ENCODE measurements at regions not wholly inside any gene's neighbourhood (a gene's known extent, or its start where the extent isn't known, plus 50 kb on each side); places are given as distances from the start of the nearest gene placed in this dataset.

DNA sequence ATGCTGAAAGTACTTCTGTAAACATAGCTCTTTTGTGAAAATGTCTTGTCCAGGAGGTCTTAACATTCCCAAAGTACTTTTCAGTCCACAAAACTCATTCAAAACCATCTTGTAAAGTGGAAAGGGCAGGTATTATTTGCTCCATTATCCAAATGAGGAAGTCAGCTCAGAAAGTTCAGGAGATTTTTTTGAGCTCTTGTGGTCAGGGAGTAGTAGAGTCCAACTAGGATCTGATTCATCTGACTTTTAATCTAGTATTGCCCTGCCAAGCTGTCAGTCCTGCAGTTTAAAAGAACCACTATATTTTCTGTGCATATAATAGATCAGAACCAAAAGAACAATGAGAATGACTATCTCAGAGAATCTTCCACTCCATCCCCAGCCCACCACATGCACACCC lies 83.5 kb downstream of the FOXB1 start:
- Histone ChIP-seq H4K20me1 (ENCODE audit: insufficient read depth, low read length, poor library complexity, severe bottlenecking) (no peaks in the 10 kb centered on the region), H3K4me2 (ENCODE audit: low read depth, low read length, poor library complexity, severe bottlenecking) (no peak overlapping the region), H3F3A (ENCODE audit: low read depth) (no peaks in the 10 kb centered on the region), H3K9me2 (replicated peaks; ENCODE audit: low read depth, low read length) (no peaks in the 10 kb centered on the region), H3K9ac (ENCODE audit: low read depth, low read length, poor library complexity, severe bottlenecking) (no peak overlapping the region), H2AFZ (ENCODE audit: low read length) (no peak overlapping the region), H3K79me2 (ENCODE audit: insufficient read depth, low read length) (no peaks in the 10 kb centered on the region), H3K4me3 (ENCODE audit: low read length, poor library complexity, severe bottlenecking) (no peak overlapping the region), H3K4me1 (ENCODE audit: insufficient read depth, low read length, poor library complexity, severe bottlenecking) (peaks cover 9% of the 10 kb centered on the region), H3K9me3 (ENCODE audit: insufficient read depth, low read depth, low read length) (no peaks in the 10 kb centered on the region), H3K27me3 (ENCODE audit: insufficient read depth, low read length, poor library complexity, severe bottlenecking) (no peaks in the 10 kb centered on the region), H3K36me3 (ENCODE audit: insufficient read depth, low read length) (no peaks in the 10 kb centered on the region)
- TF ChIP-seq, protein P1, sequence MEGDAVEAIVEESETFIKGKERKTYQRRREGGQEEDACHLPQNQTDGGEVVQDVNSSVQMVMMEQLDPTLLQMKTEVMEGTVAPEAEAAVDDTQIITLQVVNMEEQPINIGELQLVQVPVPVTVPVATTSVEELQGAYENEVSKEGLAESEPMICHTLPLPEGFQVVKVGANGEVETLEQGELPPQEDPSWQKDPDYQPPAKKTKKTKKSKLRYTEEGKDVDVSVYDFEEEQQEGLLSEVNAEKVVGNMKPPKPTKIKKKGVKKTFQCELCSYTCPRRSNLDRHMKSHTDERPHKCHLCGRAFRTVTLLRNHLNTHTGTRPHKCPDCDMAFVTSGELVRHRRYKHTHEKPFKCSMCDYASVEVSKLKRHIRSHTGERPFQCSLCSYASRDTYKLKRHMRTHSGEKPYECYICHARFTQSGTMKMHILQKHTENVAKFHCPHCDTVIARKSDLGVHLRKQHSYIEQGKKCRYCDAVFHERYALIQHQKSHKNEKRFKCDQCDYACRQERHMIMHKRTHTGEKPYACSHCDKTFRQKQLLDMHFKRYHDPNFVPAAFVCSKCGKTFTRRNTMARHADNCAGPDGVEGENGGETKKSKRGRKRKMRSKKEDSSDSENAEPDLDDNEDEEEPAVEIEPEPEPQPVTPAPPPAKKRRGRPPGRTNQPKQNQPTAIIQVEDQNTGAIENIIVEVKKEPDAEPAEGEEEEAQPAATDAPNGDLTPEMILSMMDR (conservative IDR thresholded peaks at IDR 0.05; ENCODE audit: low read length) = no peak
- TF ChIP-seq EZH2phosphoT487 (IDR thresholded peaks at IDR 0.05; ENCODE audit: borderline replicate concordance) = no peak

DNA sequence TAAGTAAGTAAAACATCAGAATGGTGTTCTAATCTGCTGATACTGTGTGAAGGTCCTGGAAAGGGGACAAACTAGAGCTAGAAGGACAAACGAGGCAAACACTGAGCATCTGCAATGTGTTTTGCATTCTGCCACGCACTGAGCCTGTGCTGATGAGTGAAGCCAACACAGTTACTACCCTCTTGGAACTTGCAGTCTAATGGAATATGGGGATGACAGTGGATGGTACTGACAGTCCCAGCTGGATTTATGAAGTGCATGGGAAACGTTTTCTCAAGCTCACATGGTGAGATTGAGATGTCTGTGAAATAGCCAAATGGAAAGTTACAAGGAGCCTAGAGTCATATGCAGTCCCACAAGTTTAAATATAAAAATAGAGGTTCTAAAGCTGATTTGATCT lies 86.6 kb downstream of the FOXB1 start:
- Histone ChIP-seq H3K4me2 (ENCODE audit: low read depth, low read length, poor library complexity, severe bottlenecking) (no peak overlapping the region), H3K4me1 (ENCODE audit: insufficient read depth, low read length, poor library complexity, severe bottlenecking) (peaks cover 9% of the 10 kb centered on the region), H3K27me3 (ENCODE audit: insufficient read depth, low read length, poor library complexity, severe bottlenecking) (no peaks in the 10 kb centered on the region)

DNA sequence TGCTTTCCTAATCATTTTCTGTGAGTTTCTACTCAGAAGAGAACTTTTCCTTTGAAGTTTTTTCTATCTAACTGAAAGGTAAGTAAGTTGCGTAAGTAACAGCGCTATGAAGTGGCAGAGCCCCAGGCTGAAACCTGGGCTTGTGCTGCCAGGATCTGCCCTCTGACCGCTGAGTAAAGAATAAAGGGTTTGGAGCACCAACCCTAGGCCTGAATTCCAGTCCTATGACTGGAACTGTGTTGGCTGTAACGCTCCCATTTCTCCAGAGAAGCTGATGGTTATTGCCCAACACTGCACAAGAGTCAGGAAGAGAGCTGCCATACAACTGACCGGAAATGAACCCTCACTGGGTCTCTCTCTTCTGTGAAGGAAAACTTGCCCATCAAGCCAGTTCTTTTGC lies 87.0 kb downstream of the FOXB1 start:
- no peaks in the 10 kb centered on the region for H4K20me1 ChIP-seq (ENCODE audit: insufficient read depth, low read length, poor library complexity, severe bottlenecking)
- no peak overlapping the region for H3K9ac ChIP-seq (ENCODE audit: low read depth, low read length, poor library complexity, severe bottlenecking)
- no peaks in the 10 kb centered on the region for H3K27me3 ChIP-seq (ENCODE audit: insufficient read depth, low read length, poor library complexity, severe bottlenecking)
- H3K9me3 ChIP-seq (ENCODE audit: insufficient read depth, low read depth, low read length) = no peaks in the 10 kb centered on the region
- H3F3A ChIP-seq (ENCODE audit: low read depth) = no peaks in the 10 kb centered on the region
- no peak overlapping the region for H2AFZ ChIP-seq (ENCODE audit: low read length)
- H3K36me3 ChIP-seq (ENCODE audit: insufficient read depth, low read length) = no peaks in the 10 kb centered on the region
- no peaks in the 10 kb centered on the region for H3K9me2 ChIP-seq (replicated peaks; ENCODE audit: low read depth, low read length)
- TF ChIP-seq, protein P1 (conservative IDR thresholded peaks at IDR 0.05; ENCODE audit: low read length) = no peak
- TF ChIP-seq EZH2phosphoT487 (IDR thresholded peaks at IDR 0.05; ENCODE audit: borderline replicate concordance) = no peak
- no peaks in the 10 kb centered on the region for H3K79me2 ChIP-seq (ENCODE audit: insufficient read depth, low read length)
- peaks cover 9% of the 10 kb centered on the region for H3K4me1 ChIP-seq (ENCODE audit: insufficient read depth, low read length, poor library complexity, severe bottlenecking)
- no peak overlapping the region for H3K4me2 ChIP-seq (ENCODE audit: low read depth, low read length, poor library complexity, severe bottlenecking)
- no peak overlapping the region for H3K4me3 ChIP-seq (ENCODE audit: low read length, poor library complexity, severe bottlenecking)

More for the DNA sequence above, 86.6 kb downstream of the FOXB1 start:
- Histone ChIP-seq H3K9me3 (ENCODE audit: insufficient read depth, low read depth, low read length) (no peaks in the 10 kb centered on the region), H3K9me2 (replicated peaks; ENCODE audit: low read depth, low read length) (no peaks in the 10 kb centered on the region), H3K4me3 (ENCODE audit: low read length, poor library complexity, severe bottlenecking) (no peak overlapping the region), H2AFZ (ENCODE audit: low read length) (no peak overlapping the region), H3K9ac (ENCODE audit: low read depth, low read length, poor library complexity, severe bottlenecking) (no peak overlapping the region), H3F3A (ENCODE audit: low read depth) (no peaks in the 10 kb centered on the region), H4K20me1 (ENCODE audit: insufficient read depth, low read length, poor library complexity, severe bottlenecking) (no peaks in the 10 kb centered on the region), H3K79me2 (ENCODE audit: insufficient read depth, low read length) (no peaks in the 10 kb centered on the region), H3K36me3 (ENCODE audit: insufficient read depth, low read length) (no peaks in the 10 kb centered on the region)
- TF ChIP-seq, protein P1 (conservative IDR thresholded peaks at IDR 0.05; ENCODE audit: low read length) = no peak
- TF ChIP-seq EZH2phosphoT487 (IDR thresholded peaks at IDR 0.05; ENCODE audit: borderline replicate concordance) = no peak

All from Loucy (cell line).